ENCODE measurements at regions not wholly inside any gene's neighbourhood (a gene's known extent, or its start where the extent isn't known, plus 50 kb on each side); places are given as distances from the start of the nearest gene placed in this dataset.
"Not testable (repeated sequence)": the region's sequence is repeated elsewhere in the genome, so short reads cannot be mapped to it uniquely, and the experiment has no call there.

- H3K4me3 ChIP-seq (replicated peaks in 1 of 2; ENCODE audit: low read depth in 2 of 2, low read length in 2 of 2): no peak overlapping the region
- TF ChIP-seq CTCF (IDR thresholded peaks at IDR 0.05; ENCODE audit: low read depth, low read length): no peak
- DNase-seq (ENCODE audit: low read depth in 2 of 2): peak in 1 of 2 donors; percentile 0
Observed at GRCh38 chr1:238340989-238341388, 450.3 kb upstream of the ZP4 start.

- DNase-seq (ENCODE audit: low read depth in 2 of 2): no peak
- no peak for TF ChIP-seq CTCF (IDR thresholded peaks at IDR 0.05; ENCODE audit: low read depth, low read length)
Observed at GRCh38 chr1:238336531-238336930, 445.8 kb upstream of the ZP4 start.

GRCh38 chr1:238334170-238334569 is 443.4 kb upstream of the ZP4 start:
- no peak for TF ChIP-seq CTCF (IDR thresholded peaks at IDR 0.05; ENCODE audit: low read depth, low read length)
- no peak for DNase-seq (ENCODE audit: low read depth in 2 of 2)
- H3K4me3 ChIP-seq (replicated peaks in 1 of 2; ENCODE audit: low read depth in 2 of 2, low read length in 2 of 2): no peak overlapping the region

More at GRCh38 chr1:238336531-238336930, 445.8 kb upstream of the ZP4 start:
- no peak overlapping the region for H3K4me3 ChIP-seq (replicated peaks in 1 of 2; ENCODE audit: low read depth in 2 of 2, low read length in 2 of 2)

- TF ChIP-seq CTCF (IDR thresholded peaks at IDR 0.05; ENCODE audit: low read depth, low read length): no peak
- no peak overlapping the region for H3K4me3 ChIP-seq (replicated peaks in 1 of 2; ENCODE audit: low read depth in 2 of 2, low read length in 2 of 2)
- no peak for DNase-seq (ENCODE audit: low read depth in 2 of 2)
Observed at GRCh38 chr1:238331557-238331956, 440.8 kb upstream of the ZP4 start.

- H3K4me3 ChIP-seq (replicated peaks in 1 of 2; ENCODE audit: low read depth in 2 of 2, low read length in 2 of 2): no peak overlapping the region
- no peak for DNase-seq (ENCODE audit: low read depth in 2 of 2)
- no peak for TF ChIP-seq CTCF (IDR thresholded peaks at IDR 0.05; ENCODE audit: low read depth, low read length)
Observed at GRCh38 chr1:238329671-238330070, 438.9 kb upstream of the ZP4 start.

GRCh38 chr1:238327033-238327432 is 436.3 kb upstream of the ZP4 start:
- DNase-seq (ENCODE audit: low read depth in 2 of 2); H3K4me3 ChIP-seq (replicated peaks in 1 of 2; ENCODE audit: low read depth in 2 of 2, low read length in 2 of 2): not testable (repeated sequence)

GRCh38 chr1:238326479-238326878 is 435.8 kb upstream of the ZP4 start:
- not testable (repeated sequence) for H3K4me3 ChIP-seq (replicated peaks in 1 of 2; ENCODE audit: low read depth in 2 of 2, low read length in 2 of 2); DNase-seq (ENCODE audit: low read depth in 2 of 2)

- no peak for TF ChIP-seq CTCF (IDR thresholded peaks at IDR 0.05; ENCODE audit: low read depth, low read length)
- DNase-seq (ENCODE audit: low read depth in 2 of 2): no peak
- no peak overlapping the region for H3K4me3 ChIP-seq (replicated peaks in 1 of 2; ENCODE audit: low read depth in 2 of 2, low read length in 2 of 2)
Observed at GRCh38 chr1:238324211-238324864, 433.6 kb upstream of the ZP4 start.

Measured in cardiac fibroblast (primary cell).